Tibial nerve (tissue), 4 donors: ENCODE measurements at regions not wholly inside any gene's neighbourhood (a gene's known extent, or its start where the extent isn't known, plus 50 kb on each side); places are given as distances from the start of the nearest gene placed in this dataset.

Experiments
- DNase-seq, 2 donors: peaks; one replicate each; pipeline ENCODE4 v3.0.0-alpha.2; 2019; ENCODE audit warnings: low spot score in 2 of 2
- H3K27ac ChIP-seq, 4 donors: fragments of 200-600 bp; sonication (generic) in 3 of 4; one replicate each; pipeline ENCODE4 v1.5.1; 2017 to 2019; ENCODE audit warnings: mild to moderate bottlenecking in 1 of 4
- H3K27me3 ChIP-seq, 2 donors: fragments of 200-600 bp; sonication (generic) in 1 of 2; one replicate each; pipeline versions ENCODE4 v1.5.1 to v1.6.0; 2017 to 2019
- H3K36me3 ChIP-seq, 3 donors: fragments of 200-600 bp; sonication (generic); one replicate each; pipeline ENCODE4 v1.5.1; 2018 to 2019
- H3K4me1 ChIP-seq, 4 donors: fragments of 200-600 bp; sonication (generic) in 3 of 4; one replicate each; pipeline ENCODE4 v1.5.1; 2017 to 2019
- H3K4me3 ChIP-seq, 4 donors: fragments of 200-600 bp; sonication (generic) in 3 of 4; one replicate each; pipeline ENCODE4 v1.5.1; 2017 to 2019; ENCODE audit warnings: mild to moderate bottlenecking in 1 of 4, moderate library complexity in 1 of 4
- H3K9me3 ChIP-seq, 4 donors: fragments of 200-600 bp; sonication (generic) in 3 of 4; one replicate each; pipeline ENCODE4 v1.5.1; 2017 to 2019
- EP300 ChIP-seq, 2 donors: sonication (generic); formaldehyde crosslinking; IDR thresholded peaks; one replicate each; pipeline ENCODE4 v1.6.1; 2017; ENCODE audit warnings: antibody characterized with exemption in 2 of 2, mild to moderate bottlenecking in 1 of 2
- POLR2A ChIP-seq, 2 donors: fragments of 450-650 bp; IDR thresholded peaks; one replicate each; pipeline ENCODE4 v1.6.1; 2017; ENCODE audit warnings: antibody characterized with exemption in 2 of 2, mild to moderate bottlenecking in 2 of 2, moderate library complexity in 2 of 2
- WGBS, 2 donors: methylation state at CpG; one replicate each; pipeline ENCODE4 v1.1.5; 2018; 5-methylcytosine and 5-hydroxymethylcytosine counted together
- TF ChIP-seq, protein P1 (sequence below), 5 experiments: fragments of 200-600 bp in 3 of 5; fragments of 450-650 bp in 2 of 5; sonication (generic) in 3 of 5; IDR thresholded peaks; one replicate each; pipeline ENCODE4 v1.5.1; 2016 to 2019; ENCODE audit warnings: antibody characterized with exemption in 5 of 5, mild to moderate bottlenecking in 3 of 5, moderate library complexity in 2 of 5

DNA sequence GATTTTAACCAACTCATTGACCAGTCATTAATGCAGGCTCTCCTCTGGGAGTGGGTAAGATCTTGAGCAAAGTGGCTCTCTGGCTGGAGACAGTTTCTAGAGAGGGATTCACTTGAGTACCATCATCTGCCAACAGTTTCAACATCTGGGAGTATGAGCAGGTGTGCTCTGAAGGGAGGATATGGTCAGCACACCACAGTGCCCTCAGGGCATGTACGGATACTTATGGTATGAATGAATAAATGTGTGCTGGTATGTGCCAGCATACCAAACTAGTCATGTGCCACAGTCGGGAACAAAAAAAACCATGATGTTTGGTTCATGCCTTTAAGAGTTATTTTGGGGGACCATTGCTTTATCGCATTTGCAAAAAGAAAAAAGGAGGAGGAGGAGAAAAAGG lies 1197.5 kb upstream of the TENM4 start:
- no peak for TF ChIP-seq POLR2A (IDR thresholded peaks at IDR 0.05)
- TF ChIP-seq, protein P1, sequence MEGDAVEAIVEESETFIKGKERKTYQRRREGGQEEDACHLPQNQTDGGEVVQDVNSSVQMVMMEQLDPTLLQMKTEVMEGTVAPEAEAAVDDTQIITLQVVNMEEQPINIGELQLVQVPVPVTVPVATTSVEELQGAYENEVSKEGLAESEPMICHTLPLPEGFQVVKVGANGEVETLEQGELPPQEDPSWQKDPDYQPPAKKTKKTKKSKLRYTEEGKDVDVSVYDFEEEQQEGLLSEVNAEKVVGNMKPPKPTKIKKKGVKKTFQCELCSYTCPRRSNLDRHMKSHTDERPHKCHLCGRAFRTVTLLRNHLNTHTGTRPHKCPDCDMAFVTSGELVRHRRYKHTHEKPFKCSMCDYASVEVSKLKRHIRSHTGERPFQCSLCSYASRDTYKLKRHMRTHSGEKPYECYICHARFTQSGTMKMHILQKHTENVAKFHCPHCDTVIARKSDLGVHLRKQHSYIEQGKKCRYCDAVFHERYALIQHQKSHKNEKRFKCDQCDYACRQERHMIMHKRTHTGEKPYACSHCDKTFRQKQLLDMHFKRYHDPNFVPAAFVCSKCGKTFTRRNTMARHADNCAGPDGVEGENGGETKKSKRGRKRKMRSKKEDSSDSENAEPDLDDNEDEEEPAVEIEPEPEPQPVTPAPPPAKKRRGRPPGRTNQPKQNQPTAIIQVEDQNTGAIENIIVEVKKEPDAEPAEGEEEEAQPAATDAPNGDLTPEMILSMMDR (IDR thresholded peaks at IDR 0.05), result no peak
- no peak for TF ChIP-seq EP300 (IDR thresholded peaks at IDR 0.05)
- no peaks in the 10 kb centered on the region for H3K9me3 ChIP-seq
- no peak overlapping the region for H3K4me3 ChIP-seq
- H3K27ac ChIP-seq, result no peak overlapping the region
- H3K4me1 ChIP-seq, result no peaks in the 10 kb centered on the region
- WGBS, 2 donors, result 83 to 88% methylated on average over 3 of the region's 3 CpGs
- DNase-seq, result no peak
- no peaks in the 10 kb centered on the region for H3K27me3 ChIP-seq
- H3K36me3 ChIP-seq, result no peaks in the 10 kb centered on the region

DNA sequence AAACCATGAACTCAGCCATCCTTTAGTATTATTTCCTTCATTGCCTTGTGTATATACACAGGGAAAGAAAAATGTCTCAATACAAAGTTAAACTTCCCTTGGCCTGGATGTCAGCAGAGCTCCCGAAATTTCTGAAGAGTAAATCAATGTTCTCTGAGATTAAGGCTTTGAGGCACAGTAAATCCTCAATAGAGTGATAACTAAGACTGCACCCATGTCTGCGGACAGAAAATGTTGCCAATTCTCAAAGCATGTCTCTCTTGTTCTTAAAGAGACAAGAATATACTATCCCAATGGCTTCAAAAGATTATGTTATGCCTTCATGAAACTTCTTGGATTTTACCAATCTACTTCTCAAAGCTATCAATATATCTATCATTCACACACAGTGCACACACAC lies 1196.7 kb upstream of the TENM4 start:
- H3K4me1 ChIP-seq, result no peaks in the 10 kb centered on the region
- no peak overlapping the region for H3K4me3 ChIP-seq
- no peak for DNase-seq
- no peaks in the 10 kb centered on the region for H3K9me3 ChIP-seq
- no peaks in the 10 kb centered on the region for H3K36me3 ChIP-seq
- H3K27me3 ChIP-seq, result no peaks in the 10 kb centered on the region
- no peak overlapping the region for H3K27ac ChIP-seq
- TF ChIP-seq EP300 (IDR thresholded peaks at IDR 0.05) (no peak), POLR2A (IDR thresholded peaks at IDR 0.05) (no peak)
- TF ChIP-seq, protein P1 (IDR thresholded peaks at IDR 0.05), result no peak
- WGBS, 2 donors, result 84 to 86% methylated on average over 2 of the region's 2 CpGs

DNA sequence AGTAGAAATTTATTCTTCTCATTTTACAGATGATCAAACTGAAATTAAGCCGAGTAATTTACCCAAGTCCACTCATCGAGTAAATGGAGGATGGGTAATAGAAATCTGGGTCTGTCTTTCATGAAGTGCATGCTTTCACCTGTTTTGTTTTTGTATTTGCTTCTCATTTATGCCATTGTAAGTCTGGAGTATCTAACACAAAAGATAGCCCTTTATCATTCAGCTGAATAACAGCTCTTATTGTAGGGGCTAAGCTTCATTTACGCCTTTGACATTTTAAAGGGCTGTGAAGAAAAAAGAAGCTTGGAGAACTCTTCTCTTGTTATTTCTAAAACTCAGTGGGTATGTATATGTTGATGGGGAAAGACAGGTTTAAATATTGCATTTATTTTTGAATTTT lies 1196.2 kb upstream of the TENM4 start:
- H3K36me3 ChIP-seq, result no peaks in the 10 kb centered on the region
- no peaks in the 10 kb centered on the region for H3K27me3 ChIP-seq
- H3K4me1 ChIP-seq, result no peaks in the 10 kb centered on the region
- H3K27ac ChIP-seq, result no peak overlapping the region
- 86 to 92% methylated on average over 3 of the region's 3 CpGs for WGBS, 2 donors
- no peaks in the 10 kb centered on the region for H3K9me3 ChIP-seq
- TF ChIP-seq EP300 (IDR thresholded peaks at IDR 0.05) (no peak), POLR2A (IDR thresholded peaks at IDR 0.05) (no peak)
- TF ChIP-seq, protein P1 (IDR thresholded peaks at IDR 0.05), result no peak
- no peak for DNase-seq
- no peak overlapping the region for H3K4me3 ChIP-seq

DNA sequence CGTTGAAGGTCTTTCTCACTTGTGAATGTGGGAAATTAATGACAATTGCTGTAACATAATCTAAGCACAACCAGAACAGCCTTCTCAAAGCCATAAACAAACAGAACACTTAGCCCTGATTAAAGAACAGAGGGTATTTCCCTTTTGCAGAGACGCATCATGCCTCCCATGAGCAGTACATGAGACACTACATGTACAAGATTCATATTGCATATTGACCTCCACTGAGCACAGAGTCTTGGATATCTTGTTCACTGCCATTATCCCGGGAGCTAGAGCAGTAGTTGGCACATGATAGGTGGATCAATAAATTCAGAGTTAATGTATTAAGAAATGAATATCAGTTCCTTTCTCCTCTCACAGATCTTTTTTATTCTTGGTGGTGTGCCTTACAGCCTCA lies 1194.3 kb upstream of the TENM4 start:
- 83 to 94% methylated on average over 3 of the region's 3 CpGs for WGBS, 2 donors
- no peak for DNase-seq
- Histone ChIP-seq H3K9me3 (no peaks in the 10 kb centered on the region), H3K4me1 (no peaks in the 10 kb centered on the region), H3K27ac (no peak overlapping the region), H3K36me3 (no peaks in the 10 kb centered on the region), H3K27me3 (no peaks in the 10 kb centered on the region), H3K4me3 (no peak overlapping the region)
- no peak for TF ChIP-seq EP300 (IDR thresholded peaks at IDR 0.05)
- TF ChIP-seq POLR2A (IDR thresholded peaks at IDR 0.05), result no peak
- TF ChIP-seq, protein P1 (IDR thresholded peaks at IDR 0.05), result no peak

DNA sequence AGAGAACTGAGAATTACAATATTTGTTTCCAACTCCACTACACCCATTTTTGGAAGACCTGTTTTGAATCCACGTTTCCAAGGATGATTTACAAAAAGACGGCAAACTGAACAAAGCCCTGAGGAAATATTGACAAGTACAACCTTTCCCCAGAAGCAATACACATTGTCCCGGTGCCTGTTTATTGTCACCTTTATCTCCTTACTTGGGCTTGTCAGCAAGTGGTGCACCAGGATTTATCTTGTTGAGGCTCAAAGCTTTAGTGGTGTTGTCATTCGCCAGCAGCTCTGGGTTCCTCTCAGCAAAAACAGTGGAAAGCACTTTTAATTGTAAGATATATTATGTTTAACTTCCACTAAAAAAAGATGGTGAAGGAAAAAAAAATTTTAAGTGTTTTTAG lies 1191.9 kb upstream of the TENM4 start:
- Histone ChIP-seq H3K27me3 (no peaks in the 10 kb centered on the region), H3K9me3 (no peaks in the 10 kb centered on the region), H3K36me3 (no peaks in the 10 kb centered on the region), H3K27ac (no peak overlapping the region), H3K4me1 (no peaks in the 10 kb centered on the region), H3K4me3 (no peak overlapping the region)
- WGBS, 2 donors, result 70 to 81% methylated on average over 4 of the region's 4 CpGs
- TF ChIP-seq, protein P1 (IDR thresholded peaks at IDR 0.05), result no peak
- TF ChIP-seq POLR2A (IDR thresholded peaks at IDR 0.05) (no peak), EP300 (IDR thresholded peaks at IDR 0.05) (no peak)
- DNase-seq, result no peak
